ENCODE measurements at regions not wholly inside any gene's neighbourhood (a gene's known extent, or its start where the extent isn't known, plus 50 kb on each side); places are given as distances from the start of the nearest gene placed in this dataset.

- DNase-seq (ENCODE audit: low read depth): no peak
These were observed 187.5 kb upstream of the ECI2 start for GRCh38 chr6:4322846-4323309.

GRCh38 chr6:4322134-4322845, 186.9 kb upstream of the ECI2 start:
- no peak for DNase-seq (ENCODE audit: low read depth)

- DNase-seq (ENCODE audit: low read depth): no peak
These were observed 185.5 kb upstream of the ECI2 start for GRCh38 chr6:4320860-4321259.

- no peak for DNase-seq (ENCODE audit: low read depth)
These were observed 184.8 kb upstream of the ECI2 start for GRCh38 chr6:4319981-4320683.

DNA sequence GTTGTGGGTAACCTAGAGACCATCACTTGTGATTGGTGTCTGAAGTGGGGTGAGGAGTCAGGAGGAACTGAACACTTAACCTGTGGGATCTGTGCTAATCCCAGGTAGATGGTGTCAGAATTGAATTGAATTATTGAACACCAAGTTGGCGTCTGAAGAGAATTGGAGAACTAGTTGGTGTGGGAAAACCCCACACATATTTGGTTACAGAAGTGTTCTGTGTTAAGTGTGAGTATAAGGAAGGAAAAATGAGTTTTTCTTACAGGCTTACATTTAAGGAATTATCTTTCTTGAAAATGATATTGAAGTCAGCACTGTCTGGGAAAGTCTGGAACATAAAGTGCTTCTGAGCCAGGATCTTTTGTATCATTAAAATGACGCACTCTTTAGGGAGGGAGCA, 182.9 kb upstream of the ECI2 start:
- no peak for DNase-seq (ENCODE audit: low read depth)

DNA sequence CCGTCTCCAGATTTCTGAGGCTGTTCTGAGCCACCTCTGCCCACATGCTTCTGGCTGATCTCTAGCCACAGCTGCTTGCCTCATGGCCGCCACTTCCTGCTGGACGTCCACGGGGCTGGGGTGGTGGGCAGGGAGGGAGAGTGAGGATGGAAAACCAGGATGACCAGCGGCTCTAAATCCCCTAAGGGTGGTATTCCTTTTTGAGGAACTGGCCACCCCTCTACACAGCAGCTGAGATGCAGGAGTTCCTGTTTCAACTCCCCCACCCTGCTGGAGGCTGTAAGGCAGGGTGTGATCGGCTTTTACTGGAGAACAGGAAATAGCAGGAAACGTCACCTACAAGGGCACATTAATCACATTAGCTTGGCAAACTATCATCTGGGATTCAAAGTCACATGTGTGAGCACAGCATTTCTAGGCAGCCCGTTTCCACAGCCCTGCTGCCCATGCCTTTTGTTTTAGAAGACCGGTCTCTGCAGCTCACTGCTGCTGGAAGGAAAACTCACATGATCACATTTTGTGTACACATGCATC, 181.6 kb upstream of the ECI2 start:
- no peak for DNase-seq (ENCODE audit: low read depth)

DNA sequence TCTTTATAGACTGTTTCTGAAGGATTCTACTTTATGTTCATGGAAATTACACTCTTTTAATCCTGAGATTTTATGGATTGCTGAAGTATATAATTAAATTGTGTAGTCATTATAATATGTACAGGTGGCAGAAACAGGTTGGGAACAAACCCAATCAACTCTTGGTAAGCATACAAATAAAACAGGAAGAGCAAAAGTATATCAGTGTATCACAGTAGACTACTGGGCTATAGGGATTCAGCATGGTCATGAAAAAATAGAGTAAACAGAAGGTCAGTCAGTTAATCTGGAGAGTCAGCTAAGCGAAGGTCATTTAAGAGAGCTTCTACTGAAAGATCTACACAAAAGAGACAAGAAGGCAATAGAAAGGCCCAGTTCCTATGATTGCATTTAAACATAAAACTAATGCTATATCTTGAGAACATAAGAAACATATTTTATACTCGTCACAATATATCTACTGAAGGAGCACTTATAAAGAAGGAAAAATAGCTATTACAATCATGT, 178.9 kb upstream of the ECI2 start:
- no peak for DNase-seq (ENCODE audit: low read depth)

DNA sequence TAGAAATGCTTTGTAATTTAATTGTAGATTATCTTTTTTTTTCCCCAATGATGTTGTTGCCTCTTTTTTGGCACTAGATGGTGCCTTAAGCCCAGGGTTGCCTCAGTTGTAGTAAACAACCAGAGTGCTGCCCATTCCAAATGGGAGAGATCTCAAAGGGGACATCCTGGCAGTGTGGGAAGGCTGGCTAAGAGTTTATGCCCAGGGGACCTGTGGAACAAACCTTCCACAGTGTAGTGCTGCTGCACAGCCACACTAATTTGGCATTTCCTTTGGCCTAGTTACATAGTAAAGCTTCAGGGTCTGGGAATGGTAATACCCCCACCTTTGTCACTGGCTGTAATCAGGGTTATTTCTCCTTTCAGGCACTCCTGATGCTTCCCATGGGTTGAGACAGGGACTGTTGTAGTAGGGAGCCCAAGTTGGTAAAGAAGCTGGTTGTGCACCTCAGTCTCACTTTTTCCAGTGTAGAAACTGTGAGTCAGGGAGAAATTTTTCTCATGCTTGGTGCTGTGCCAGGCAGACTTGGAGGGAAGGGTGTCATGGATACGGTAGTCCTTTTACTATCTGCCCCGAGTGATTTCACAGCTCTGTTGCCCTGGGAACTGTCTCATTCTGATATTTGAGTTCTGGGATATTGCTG, 177.8 kb upstream of the ECI2 start:
- no peak for DNase-seq (ENCODE audit: low read depth)

- no peak for DNase-seq (ENCODE audit: low read depth)
These were observed 176.8 kb upstream of the ECI2 start for GRCh38 chr6:4311976-4312860.

- DNase-seq (ENCODE audit: low read depth): no peak
These were observed 174.2 kb upstream of the ECI2 start for GRCh38 chr6:4309540-4309939.

DNA sequence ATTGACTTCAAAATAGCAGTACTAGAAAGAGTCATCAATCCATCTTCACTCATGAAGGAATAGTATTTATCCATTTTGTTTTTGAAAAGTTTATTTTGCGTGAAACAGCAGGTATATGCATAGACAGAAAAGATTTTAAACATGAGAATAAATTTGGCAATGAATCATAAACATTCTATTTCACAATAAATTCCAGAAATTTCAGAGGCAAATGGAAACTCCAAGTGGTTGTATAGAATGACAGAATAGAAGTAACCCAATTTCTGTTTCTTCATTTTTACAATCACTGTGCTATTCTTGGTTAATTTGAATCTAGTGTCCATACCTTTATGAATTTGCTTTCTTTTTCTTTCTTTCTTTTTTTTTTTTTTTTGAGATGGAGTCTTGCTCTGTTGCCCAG, 173.0 kb upstream of the ECI2 start:
- no peak for DNase-seq (ENCODE audit: low read depth)

- DNase-seq (ENCODE audit: low read depth): no peak
These were observed 169.6 kb upstream of the ECI2 start for GRCh38 chr6:4304927-4305455.

DNA sequence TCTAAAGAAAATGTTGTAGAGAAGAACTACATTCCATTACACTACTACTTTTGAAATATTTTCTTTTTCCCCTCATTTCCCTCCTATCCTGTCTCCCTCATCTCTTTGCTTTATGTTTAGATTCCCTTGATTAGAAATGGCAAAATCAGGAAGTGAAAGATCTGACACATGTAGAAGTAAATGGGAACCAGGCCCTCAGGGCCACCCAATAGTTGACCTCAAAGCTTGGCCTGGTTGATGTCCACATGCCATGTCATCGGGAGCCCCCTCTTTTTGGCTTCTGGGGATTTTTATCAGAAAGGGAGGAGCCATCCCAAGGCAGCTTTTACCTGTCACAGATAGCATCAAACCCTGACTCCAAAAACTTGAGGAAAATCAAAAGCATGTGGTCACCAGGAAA, 168.3 kb upstream of the ECI2 start:
- no peak for DNase-seq (ENCODE audit: low read depth)

DNA sequence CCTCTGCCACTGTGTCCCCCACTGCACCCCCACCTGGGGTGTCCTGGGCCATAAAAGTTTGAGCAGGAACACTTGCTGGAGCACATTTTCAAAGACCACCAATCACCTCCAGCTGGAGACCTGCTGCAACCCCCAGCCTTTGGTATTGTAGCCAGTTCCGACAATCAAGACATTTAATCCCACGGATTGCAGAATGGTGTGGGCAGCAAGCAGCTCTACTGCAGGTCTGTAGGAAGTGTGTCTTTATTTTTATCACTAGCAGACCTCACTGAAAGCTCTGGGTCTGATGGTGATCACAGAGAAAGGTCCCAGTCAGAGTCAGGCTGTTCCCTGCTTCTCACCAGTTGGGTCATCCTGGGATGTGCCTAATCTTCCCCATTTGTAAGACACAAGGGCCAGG, 167.1 kb upstream of the ECI2 start:
- DNase-seq (ENCODE audit: low read depth): no peak

GRCh38 chr6:4301871-4302270, 166.5 kb upstream of the ECI2 start:
- DNase-seq (ENCODE audit: low read depth): no peak

DNA sequence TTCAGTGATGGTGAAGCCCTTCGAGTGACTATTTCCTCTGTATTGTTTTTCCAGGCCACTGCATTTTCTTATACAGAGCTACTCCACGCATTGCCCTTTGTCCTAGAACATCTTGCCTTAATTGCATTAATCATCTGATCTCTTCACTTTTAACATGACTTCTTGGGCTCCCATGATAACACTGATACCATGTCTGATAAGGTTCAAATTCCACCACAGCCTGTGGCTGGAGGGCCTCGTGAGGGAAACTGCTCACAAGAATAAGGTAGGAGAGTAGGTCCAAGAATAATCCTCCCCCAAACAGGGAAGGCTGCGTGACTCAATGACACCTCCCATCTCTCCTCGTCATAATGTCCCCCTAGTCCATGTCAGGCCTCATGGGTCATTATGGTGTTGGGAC, 165.5 kb upstream of the ECI2 start:
- no peak for DNase-seq (ENCODE audit: low read depth)

GRCh38 chr6:4299476-4299875, 164.1 kb upstream of the ECI2 start:
- no peak for DNase-seq (ENCODE audit: low read depth)

DNA sequence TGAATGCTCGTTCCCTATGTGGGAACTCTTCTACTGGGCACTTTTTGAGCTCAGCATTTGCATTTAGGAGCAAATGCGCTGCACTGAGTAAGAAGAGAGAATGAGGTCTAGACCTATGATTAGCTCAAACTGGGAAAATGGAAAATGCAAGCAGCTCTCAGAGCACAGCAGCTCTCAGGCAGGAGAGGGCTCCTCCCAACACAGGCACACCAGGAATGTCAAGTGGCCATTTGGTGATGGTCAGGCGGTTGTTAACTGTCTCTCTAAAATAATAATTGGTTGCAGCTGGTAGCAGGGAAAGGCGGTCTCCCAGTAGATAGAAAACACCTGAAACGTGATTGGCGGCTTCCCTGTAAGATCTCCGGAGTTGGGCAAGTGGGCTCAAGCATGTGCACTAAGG, 162.0 kb upstream of the ECI2 start:
- DNase-seq (ENCODE audit: low read depth): no peak

DNA sequence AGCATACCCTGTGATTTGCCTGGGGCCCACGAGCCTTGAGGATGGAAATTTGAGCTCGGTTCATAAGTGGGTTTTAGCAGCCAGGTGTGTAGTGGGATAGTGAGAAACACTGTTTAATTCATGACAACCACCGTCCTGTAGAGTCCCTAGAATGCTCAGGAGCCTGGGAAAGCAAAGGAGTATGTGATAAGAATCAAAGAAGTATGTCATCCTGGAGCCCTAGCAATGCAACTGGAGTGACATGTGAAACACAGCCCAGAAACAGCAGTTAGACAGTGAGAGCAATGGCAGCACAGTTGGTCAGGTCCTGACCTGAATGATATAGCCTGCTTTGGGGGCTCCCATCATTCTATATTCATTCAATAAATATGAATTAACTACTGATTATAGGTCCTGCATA, 161.2 kb upstream of the ECI2 start:
- no peak for DNase-seq (ENCODE audit: low read depth)

GRCh38 chr6:4295783-4296155, 160.4 kb upstream of the ECI2 start:
- DNase-seq (ENCODE audit: low read depth): no peak

- DNase-seq (ENCODE audit: low read depth): no peak
These were observed 159.8 kb upstream of the ECI2 start for GRCh38 chr6:4295058-4295782.

Data from activated T-helper 9 cell treated with anti-CD3 and anti-CD28 coated beads, Interleukin-2, amount 50 U/mL, for 16 hours (primary cell).